ENCODE measurements at regions not wholly inside any gene's neighbourhood (a gene's known extent, or its start where the extent isn't known, plus 50 kb on each side); places are given as distances from the start of the nearest gene placed in this dataset.

- no peaks in the 10 kb centered on the region for H3K36me3 ChIP-seq (ENCODE audit: control insufficient read depth, insufficient read depth, low read length)
- no peak for DNase-seq (ENCODE audit: extremely low read depth, insufficient read length)
- no peak for TF ChIP-seq CTCF (IDR thresholded peaks at IDR 0.05; ENCODE audit: insufficient read depth, low read length, poor library complexity, severe bottlenecking)
- no peaks in the 10 kb centered on the region for H3K27me3 ChIP-seq (replicated peaks; ENCODE audit: control insufficient read depth, insufficient read depth, low read length)
- H3K4me3 ChIP-seq (replicated peaks; ENCODE audit: low read depth, low read length): no peak overlapping the region
Observed at GRCh38 chr6:66796987-66797386, 1090.0 kb upstream of the EYS start.

GRCh38 chr6:66788579-66788978, 1081.6 kb upstream of the EYS start:
- no peaks in the 10 kb centered on the region for H3K27me3 ChIP-seq (replicated peaks; ENCODE audit: control insufficient read depth, insufficient read depth, low read length)
- H3K36me3 ChIP-seq (ENCODE audit: control insufficient read depth, insufficient read depth, low read length): no peaks in the 10 kb centered on the region
- no peak overlapping the region for H3K4me3 ChIP-seq (replicated peaks; ENCODE audit: low read depth, low read length)
- no peak for DNase-seq (ENCODE audit: extremely low read depth, insufficient read length)
- TF ChIP-seq CTCF (IDR thresholded peaks at IDR 0.05; ENCODE audit: insufficient read depth, low read length, poor library complexity, severe bottlenecking): no peak

GRCh38 chr6:66772800-66773199, 1065.8 kb upstream of the EYS start:
- H3K27me3 ChIP-seq (replicated peaks; ENCODE audit: control insufficient read depth, insufficient read depth, low read length): no peaks in the 10 kb centered on the region
- DNase-seq (ENCODE audit: extremely low read depth, insufficient read length): no peak
- TF ChIP-seq CTCF (IDR thresholded peaks at IDR 0.05; ENCODE audit: insufficient read depth, low read length, poor library complexity, severe bottlenecking): no peak
- H3K4me3 ChIP-seq (replicated peaks; ENCODE audit: low read depth, low read length): no peak overlapping the region
- H3K36me3 ChIP-seq (ENCODE audit: control insufficient read depth, insufficient read depth, low read length): no peaks in the 10 kb centered on the region

- no peaks in the 10 kb centered on the region for H3K27me3 ChIP-seq (replicated peaks; ENCODE audit: control insufficient read depth, insufficient read depth, low read length)
- no peaks in the 10 kb centered on the region for H3K36me3 ChIP-seq (ENCODE audit: control insufficient read depth, insufficient read depth, low read length)
- H3K4me3 ChIP-seq (replicated peaks; ENCODE audit: low read depth, low read length): no peak overlapping the region
- no peak for TF ChIP-seq CTCF (IDR thresholded peaks at IDR 0.05; ENCODE audit: insufficient read depth, low read length, poor library complexity, severe bottlenecking)
- no peak for DNase-seq (ENCODE audit: extremely low read depth, insufficient read length)
Observed at GRCh38 chr6:66771626-66772025, 1064.6 kb upstream of the EYS start.

GRCh38 chr6:66751630-66752029, 1044.6 kb upstream of the EYS start:
- no peak for DNase-seq (ENCODE audit: extremely low read depth, insufficient read length)
- Histone ChIP-seq H3K36me3 (ENCODE audit: control insufficient read depth, insufficient read depth, low read length) (no peaks in the 10 kb centered on the region), H3K27me3 (replicated peaks; ENCODE audit: control insufficient read depth, insufficient read depth, low read length) (no peaks in the 10 kb centered on the region), H3K4me3 (replicated peaks; ENCODE audit: low read depth, low read length) (no peak overlapping the region)
- TF ChIP-seq CTCF (IDR thresholded peaks at IDR 0.05; ENCODE audit: insufficient read depth, low read length, poor library complexity, severe bottlenecking): no peak

GRCh38 chr6:66740346-66740745, 1033.3 kb upstream of the EYS start:
- no peak for TF ChIP-seq CTCF (IDR thresholded peaks at IDR 0.05; ENCODE audit: insufficient read depth, low read length, poor library complexity, severe bottlenecking)
- Histone ChIP-seq H3K27me3 (replicated peaks; ENCODE audit: control insufficient read depth, insufficient read depth, low read length) (no peaks in the 10 kb centered on the region), H3K4me3 (replicated peaks; ENCODE audit: low read depth, low read length) (no peak overlapping the region), H3K36me3 (ENCODE audit: control insufficient read depth, insufficient read depth, low read length) (no peaks in the 10 kb centered on the region)
- DNase-seq (ENCODE audit: extremely low read depth, insufficient read length): no peak
